Activated CD4-positive, alpha-beta T cell treated with anti-CD3 and anti-CD28 coated beads, Interleukin-2, amount 50 U/mL, for 48 hours (primary cell): ENCODE measurements at regions not wholly inside any gene's neighbourhood (a gene's known extent, or its start where the extent isn't known, plus 50 kb on each side); places are given as distances from the start of the nearest gene placed in this dataset.

Experiments
- DNase-seq, 2 experiments: peaks; one replicate each; pipeline ENCODE4 v3.0.0-alpha.2; 2020

DNA sequence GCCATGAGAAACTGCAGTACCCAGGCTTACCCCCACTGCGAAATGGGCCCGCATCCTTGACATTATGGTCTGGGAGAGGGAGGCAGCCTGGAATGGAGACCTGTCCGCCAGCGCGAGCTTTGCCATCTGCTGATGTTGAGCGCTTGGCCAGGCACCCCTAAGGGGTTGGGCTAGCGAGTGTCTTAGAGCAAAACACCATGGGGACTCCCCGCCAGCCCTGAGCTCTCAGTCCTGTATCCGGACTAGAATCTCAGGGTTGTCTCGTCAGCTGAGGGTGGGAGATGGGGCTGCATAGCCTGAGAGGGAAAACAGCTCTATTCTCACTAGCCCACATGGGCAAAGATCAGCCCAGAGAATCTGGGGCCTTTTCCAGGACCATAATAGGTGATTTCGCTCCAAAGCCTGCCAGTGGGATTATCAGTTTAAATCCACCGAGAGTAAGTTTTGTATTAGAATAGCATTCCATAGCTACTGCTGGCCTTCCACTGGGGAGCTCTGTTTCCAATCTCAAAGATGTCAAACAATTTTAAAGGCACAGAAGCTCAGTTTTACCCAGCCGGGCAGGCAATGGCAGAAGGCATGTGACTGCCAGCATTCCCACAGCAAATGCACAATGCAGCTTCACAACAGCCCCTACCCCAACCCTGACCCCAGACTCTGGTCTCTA is 167.5 kb upstream of the TPM1 start:
- DNase-seq: no peak

GRCh38 chr15:62875626-62876021 is 166.9 kb upstream of the TPM1 start:
- no peak for DNase-seq

- no peak for DNase-seq
Observed at GRCh38 chr15:62877276-62877857, 165.2 kb upstream of the TPM1 start.

GRCh38 chr15:62878070-62878469 is 164.5 kb upstream of the TPM1 start:
- no peak for DNase-seq

- DNase-seq: no peak
Observed at GRCh38 chr15:62879770-62880169, 162.8 kb upstream of the TPM1 start.

DNA sequence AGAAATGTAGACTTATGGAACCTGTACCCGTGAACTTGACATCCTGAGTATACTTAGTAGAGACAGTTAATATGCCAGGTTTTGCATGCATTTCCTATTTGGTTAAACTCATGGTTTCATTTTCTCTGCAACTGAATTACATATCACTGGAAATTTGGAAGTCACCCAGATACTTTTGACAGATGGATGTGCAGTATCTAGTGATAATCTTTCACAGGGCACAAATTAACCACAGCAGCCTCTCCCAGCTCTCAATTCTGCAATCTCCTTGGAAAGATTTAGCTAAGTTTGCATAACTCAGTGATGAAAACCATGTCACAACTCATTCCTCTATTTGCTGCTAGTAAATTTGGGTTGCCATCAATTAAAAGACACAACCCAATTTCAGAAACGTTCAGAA is 162.3 kb upstream of the TPM1 start:
- no peak for DNase-seq

DNA sequence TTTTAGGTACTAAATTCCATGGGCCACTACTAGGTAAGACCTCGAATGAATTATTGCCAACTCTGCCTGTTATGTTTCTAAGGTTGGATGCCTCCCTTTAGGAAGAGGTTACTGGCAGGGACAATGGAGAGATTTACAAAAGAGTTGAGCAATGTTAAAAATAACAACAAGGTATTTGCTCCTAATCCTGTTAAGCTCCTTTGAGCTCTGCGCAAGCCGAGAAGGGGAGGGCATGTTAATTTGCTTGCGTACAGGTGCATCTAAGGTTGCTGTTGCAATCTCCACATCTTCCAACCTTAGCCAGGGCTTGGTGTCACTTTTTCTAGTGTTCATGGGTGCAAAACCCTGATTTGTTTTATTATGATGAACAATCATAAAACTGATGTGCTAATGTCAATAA is 161.5 kb upstream of the TPM1 start:
- no peak for DNase-seq

DNA sequence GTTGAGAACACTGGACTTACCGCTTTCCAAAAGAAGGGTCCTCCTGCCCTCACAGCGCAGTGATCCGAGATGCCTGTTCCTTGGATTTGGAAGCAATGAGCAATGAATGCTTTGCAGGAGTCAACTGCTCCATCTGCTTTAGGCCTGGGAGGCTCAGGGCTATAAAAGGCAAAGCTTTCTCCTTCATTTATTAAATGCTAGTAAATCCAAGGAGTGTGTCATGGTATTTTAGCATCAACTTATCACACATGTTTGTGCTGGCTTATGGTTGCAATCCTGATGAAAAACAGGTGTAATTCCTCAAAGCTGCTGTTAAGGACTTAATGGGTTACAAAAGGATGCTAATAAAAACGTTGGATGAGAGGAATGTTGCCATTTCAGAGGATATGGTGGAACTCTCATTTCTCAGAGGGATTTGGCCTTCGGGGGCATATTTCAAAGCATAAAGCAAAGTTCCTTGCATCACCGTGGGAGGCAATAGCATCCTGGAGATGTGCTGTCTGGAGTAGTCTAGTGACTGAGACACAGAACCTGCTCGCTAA is 158.5 kb upstream of the TPM1 start:
- no peak for DNase-seq

DNA sequence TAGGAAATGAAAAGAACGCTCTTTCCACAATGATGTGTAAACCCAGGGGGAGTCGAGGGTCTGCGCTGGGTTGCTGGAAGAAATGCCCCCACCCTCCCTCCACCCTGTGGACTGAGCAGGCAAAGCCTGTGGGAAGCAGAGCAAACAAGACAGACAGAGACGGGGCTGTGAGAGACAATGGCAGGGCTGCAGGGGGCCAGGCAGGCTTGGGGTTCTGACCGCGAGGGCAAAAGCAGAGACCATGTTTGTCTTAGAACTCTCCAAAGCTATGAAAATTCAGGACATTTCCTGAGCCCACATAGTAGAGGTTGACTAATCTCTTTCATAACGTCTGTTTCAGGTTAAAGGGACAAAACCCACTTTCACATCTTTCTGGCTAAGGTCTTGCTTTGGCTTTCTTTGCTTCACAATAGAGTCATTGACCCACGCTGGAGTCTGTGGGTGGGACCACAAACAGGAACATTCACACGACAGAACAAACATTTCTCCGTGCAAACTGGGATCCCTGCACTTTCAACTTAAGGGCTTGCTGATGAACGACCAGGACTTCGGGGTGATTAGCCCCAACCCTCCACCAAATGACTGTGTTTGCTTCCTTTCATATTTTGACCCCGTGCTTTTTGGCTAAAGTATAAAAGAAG is 156.0 kb upstream of the TPM1 start:
- no peak for DNase-seq

- no peak for DNase-seq
Observed at GRCh38 chr15:62887113-62887570, 155.4 kb upstream of the TPM1 start.

GRCh38 chr15:62888623-62889022 is 153.9 kb upstream of the TPM1 start:
- DNase-seq: no peak

GRCh38 chr15:62889141-62889661 is 153.3 kb upstream of the TPM1 start:
- DNase-seq: no peak

DNA sequence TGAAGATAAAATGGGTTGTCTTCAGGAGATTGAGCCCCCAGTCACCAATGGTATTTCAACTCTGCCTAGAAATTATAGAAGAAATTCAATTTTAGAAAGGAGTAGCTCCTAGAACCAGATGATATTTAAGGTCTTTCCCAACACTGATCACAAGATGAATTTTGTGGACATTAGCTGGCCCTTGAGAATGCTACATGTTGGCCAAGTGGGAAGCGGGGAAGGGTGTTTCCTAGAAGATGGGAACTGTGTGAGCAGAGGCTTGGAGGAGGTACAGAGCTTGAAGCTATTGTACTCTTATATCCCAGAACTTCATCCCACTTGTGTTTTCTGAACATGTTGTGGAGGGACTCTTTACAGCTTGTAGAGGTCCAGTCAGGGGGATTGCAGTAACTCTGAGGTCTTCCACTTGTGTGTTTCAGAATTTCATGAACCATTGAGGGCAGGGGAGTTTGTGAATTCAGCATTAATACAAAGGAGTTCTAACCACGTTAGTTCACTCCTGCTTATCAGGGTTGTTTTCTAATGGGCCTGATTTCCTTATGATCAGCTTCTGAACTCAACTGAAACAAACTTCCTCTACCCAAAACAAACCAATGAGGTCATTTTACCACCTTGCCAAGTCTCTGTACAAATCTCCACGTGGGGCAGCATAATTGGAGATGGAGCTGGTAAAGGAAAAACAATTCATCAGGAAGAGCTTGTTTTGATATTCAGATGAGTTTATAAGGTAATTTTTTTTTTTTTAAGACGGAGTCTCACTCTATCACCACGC is 152.6 kb upstream of the TPM1 start:
- DNase-seq: no peak

DNA sequence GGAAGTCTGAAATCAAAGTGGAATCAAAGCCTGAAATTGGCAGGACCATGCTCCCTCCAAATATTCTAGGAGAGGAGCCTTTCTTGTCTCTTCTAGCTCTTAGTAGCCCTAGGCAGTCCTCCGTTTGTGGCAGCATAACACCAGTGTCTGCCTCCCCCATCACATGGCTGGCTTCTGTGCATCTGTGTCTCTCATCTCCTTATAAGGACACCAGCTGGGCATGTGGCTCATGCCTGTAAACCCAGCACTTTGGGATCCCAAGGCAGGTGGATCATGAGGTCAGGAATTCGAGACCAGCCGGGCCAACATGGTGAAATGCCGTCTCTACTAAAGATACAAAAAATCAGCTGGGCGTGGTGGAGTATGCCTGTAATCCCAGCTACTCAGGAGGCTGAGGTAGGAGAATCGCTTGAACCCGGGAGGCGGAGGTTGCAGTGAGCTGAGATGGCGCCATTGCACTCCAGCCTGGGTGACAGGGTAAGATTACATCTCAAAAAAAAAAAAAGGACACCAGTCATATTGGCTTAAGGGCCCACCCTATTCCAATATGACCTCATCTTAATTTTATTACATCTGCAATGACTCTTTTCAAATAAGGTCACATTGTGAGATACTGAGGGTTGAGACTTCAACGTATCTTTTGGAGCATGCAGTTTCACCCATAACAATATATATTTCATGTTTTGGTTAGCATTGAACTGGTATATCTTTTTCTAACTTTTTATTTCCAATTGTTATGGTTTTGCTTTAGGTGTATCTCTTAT is 148.0 kb upstream of the TPM1 start:
- DNase-seq: no peak

DNA sequence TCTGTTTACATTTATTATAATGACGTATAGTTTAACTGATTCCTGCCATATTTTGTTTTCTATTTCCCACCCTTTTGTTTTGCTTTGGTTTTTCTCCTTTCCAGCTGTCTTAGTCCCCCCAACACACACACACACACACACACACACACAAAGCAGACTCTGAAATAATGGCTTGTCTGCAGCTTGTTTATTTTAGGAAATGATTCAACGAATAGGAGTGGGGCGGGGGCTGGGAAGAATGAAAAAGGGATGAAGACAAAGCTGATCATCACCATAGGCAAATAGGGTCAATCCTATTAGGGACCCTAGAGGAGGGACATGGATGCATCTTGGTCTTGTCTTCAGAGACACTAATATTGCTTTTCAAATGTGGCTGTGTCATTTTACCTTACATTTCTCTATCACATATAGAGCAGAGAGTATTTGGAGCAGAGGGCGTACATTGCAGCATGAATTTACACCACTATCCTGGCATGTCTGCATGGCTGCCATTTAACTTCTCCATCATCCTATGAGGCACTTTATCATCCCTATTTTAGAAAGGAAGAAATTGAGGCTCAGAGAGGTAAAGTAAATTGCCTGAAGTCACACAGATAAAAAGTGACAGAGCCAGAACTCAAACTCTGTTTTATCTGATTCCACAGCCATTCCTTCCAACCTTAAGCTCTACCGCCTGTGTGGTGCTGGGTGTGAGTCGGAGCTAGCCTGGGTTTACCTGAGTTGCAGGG is 147.2 kb upstream of the TPM1 start:
- DNase-seq: no peak

- no peak for DNase-seq
Observed at GRCh38 chr15:62895905-62896316, 146.6 kb upstream of the TPM1 start.

- DNase-seq: no peak
Observed at GRCh38 chr15:62896380-62896866, 146.1 kb upstream of the TPM1 start.

GRCh38 chr15:62896969-62897486 is 145.5 kb upstream of the TPM1 start:
- no peak for DNase-seq

- DNase-seq: no peak
Observed at GRCh38 chr15:62897634-62898033, 144.9 kb upstream of the TPM1 start.

- no peak for DNase-seq
Observed at GRCh38 chr15:62899090-62899493, 143.5 kb upstream of the TPM1 start.
